IPS-18a (cell line): ENCODE measurements at regions not wholly inside any gene's neighbourhood (a gene's known extent, or its start where the extent isn't known, plus 50 kb on each side); places are given as distances from the start of the nearest gene placed in this dataset.
"Not testable (repeated sequence)": the region's sequence is repeated elsewhere in the genome, so short reads cannot be mapped to it uniquely, and the experiment has no call there.

Experiments
- H3K27ac ChIP-seq: one replicate; pipeline ENCODE4 v1.5.1; 2013; ENCODE audit warnings: low read length
- H3K27me3 ChIP-seq: one replicate; pipeline ENCODE4 v1.6.1; 2013; ENCODE audit warnings: mild to moderate bottlenecking, low read length; ENCODE audit not compliant: control insufficient read depth, insufficient read depth
- H3K36me3 ChIP-seq: one replicate; pipeline ENCODE4 v1.6.1; 2013; ENCODE audit warnings: low read depth, low read length; ENCODE audit not compliant: control insufficient read depth
- H3K4me1 ChIP-seq: one replicate; pipeline ENCODE4 v1.6.1; 2013; ENCODE audit warnings: low read depth, low read length; ENCODE audit not compliant: control insufficient read depth
- H3K4me3 ChIP-seq: one replicate; pipeline ENCODE4 v1.5.1; 2013; ENCODE audit warnings: low read length
- H3K9ac ChIP-seq: one replicate; pipeline ENCODE4 v1.6.1; 2013; ENCODE audit warnings: mild to moderate bottlenecking, low read length, moderate library complexity
- H3K9me3 ChIP-seq: one replicate; pipeline ENCODE4 v1.6.1; 2013; ENCODE audit warnings: low read depth, low read length; ENCODE audit not compliant: control insufficient read depth

DNA sequence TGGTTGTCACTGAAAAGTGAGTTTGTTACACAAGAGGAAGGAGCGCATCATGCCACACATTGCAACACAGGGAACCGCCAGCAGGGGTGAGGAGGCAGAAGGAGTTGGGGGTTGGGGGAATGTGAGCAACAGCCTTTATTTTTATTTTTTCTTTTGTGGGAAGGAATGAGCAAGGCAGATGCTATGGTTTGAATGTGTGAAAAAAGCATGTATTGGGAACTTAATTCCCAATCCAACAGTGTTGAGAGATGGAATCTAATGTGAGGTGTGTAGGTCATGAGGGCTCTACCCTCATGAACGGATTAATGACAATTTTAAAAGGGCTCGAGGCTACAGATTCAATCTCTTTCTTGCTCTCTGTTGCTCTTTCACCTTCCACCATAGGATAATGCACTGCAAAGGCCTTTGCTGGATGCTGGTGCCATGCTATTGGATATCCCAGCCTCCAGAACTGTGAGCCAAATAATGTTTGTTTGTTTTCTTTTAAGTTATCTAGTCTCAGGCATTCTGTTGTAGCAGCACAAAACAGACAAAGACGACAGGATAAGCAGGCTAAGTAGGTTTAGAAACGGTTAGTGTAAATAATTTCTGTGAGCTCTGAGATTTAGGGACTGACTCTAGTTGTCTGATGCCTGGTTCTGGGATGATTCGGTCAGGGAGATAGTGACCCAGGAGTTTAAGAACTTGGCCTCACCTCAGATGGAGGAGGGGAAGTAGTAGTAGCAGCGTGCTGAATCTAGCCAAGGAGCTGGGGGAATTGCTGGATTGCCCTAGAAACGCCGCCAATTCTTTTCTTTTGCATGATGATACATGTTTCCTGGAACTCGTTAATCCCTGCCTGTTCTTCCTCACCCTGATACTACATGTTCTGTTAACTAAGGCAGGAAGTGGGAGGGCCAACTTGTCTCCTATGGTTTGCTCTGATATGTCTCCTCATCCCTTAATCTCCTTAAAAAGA is 156.6 kb upstream of the CTSO start:
- Histone ChIP-seq H3K9ac (no peak overlapping the region), H3K36me3 (no peaks in the 10 kb centered on the region), H3K27me3 (no peaks in the 10 kb centered on the region), H3K27ac (no peak overlapping the region), H3K9me3 (no peaks in the 10 kb centered on the region), H3K4me1 (peaks cover 31% of the 10 kb centered on the region), H3K4me3 (no peak overlapping the region)

GRCh38 chr4:156109087-156109486 is 155.4 kb upstream of the CTSO start:
- H3K27ac ChIP-seq, H3K4me3 ChIP-seq, H3K9ac ChIP-seq, H3K27me3 ChIP-seq, H3K9me3 ChIP-seq, H3K36me3 ChIP-seq: not testable (repeated sequence)
- peaks cover 31% of the 10 kb centered on the region for H3K4me1 ChIP-seq

- H3K9ac ChIP-seq, result no peak overlapping the region
- no peaks in the 10 kb centered on the region for H3K4me1 ChIP-seq
- no peaks in the 10 kb centered on the region for H3K36me3 ChIP-seq
- no peak overlapping the region for H3K27ac ChIP-seq
- no peak overlapping the region for H3K4me3 ChIP-seq
- H3K27me3 ChIP-seq, result no peaks in the 10 kb centered on the region
- no peaks in the 10 kb centered on the region for H3K9me3 ChIP-seq
Measured at GRCh38 chr4:156103311-156103710, 149.6 kb upstream of the CTSO start.

- no peaks in the 10 kb centered on the region for H3K9me3 ChIP-seq
- H3K4me1 ChIP-seq, result no peaks in the 10 kb centered on the region
- no peaks in the 10 kb centered on the region for H3K36me3 ChIP-seq
- H3K27ac ChIP-seq, result no peak overlapping the region
- no peaks in the 10 kb centered on the region for H3K27me3 ChIP-seq
- no peak overlapping the region for H3K9ac ChIP-seq
- no peak overlapping the region for H3K4me3 ChIP-seq
Measured at GRCh38 chr4:156102411-156102810, 148.7 kb upstream of the CTSO start.

- Histone ChIP-seq H3K36me3 (no peaks in the 10 kb centered on the region), H3K9ac (no peak overlapping the region), H3K9me3 (no peaks in the 10 kb centered on the region), H3K27me3 (no peaks in the 10 kb centered on the region), H3K4me3 (no peak overlapping the region), H3K4me1 (no peaks in the 10 kb centered on the region), H3K27ac (no peak overlapping the region)
Measured at GRCh38 chr4:156101571-156101970, 147.9 kb upstream of the CTSO start.

DNA sequence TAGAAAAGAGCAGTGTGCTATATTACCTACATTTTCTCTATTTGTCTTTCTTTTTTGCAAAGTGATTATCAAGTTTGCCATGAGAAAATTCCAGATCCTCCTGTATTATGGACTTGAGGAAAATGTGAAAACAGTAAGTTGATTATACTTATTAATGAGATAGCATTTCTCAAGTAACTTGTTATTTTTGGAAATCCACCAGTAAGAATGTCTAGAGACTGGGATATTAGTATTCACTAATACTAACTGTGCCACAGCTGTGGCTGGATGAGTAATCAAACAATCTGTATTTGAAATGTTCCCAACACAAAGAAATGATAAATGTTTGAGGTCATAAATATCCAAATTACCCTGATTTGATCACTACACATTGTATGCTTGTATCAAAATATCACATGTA is 147.0 kb upstream of the CTSO start:
- Histone ChIP-seq H3K4me1 (no peaks in the 10 kb centered on the region), H3K27ac (no peak overlapping the region), H3K9me3 (no peaks in the 10 kb centered on the region), H3K9ac (no peak overlapping the region), H3K27me3 (no peaks in the 10 kb centered on the region), H3K36me3 (no peaks in the 10 kb centered on the region), H3K4me3 (no peak overlapping the region)

DNA sequence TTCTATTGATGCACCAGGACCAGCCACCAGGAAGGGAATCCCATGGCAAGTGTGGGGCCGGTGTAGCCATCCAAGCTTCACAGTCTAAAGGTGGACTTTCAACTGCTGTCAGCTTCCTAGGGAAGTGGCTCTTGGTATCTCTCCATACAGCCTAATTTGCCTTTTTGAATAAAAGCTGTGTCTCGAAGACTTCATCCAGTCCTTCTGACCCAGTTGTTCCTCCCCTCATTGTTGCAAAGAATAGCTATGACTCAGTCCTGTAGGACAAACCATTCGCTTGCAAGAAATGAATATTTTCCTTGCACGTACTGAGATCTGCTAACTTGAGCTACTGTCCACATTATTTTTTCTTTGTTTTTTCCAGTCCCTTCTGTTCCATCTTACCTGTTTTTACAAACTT is 145.1 kb upstream of the CTSO start:
- Histone ChIP-seq H3K4me3 (no peak overlapping the region), H3K27me3 (no peaks in the 10 kb centered on the region), H3K27ac (no peak overlapping the region), H3K9me3 (no peaks in the 10 kb centered on the region), H3K9ac (no peak overlapping the region), H3K4me1 (no peaks in the 10 kb centered on the region), H3K36me3 (no peaks in the 10 kb centered on the region)

- H3K4me1 ChIP-seq, result no peaks in the 10 kb centered on the region
- no peaks in the 10 kb centered on the region for H3K36me3 ChIP-seq
- no peak overlapping the region for H3K9ac ChIP-seq
- no peak overlapping the region for H3K27ac ChIP-seq
- H3K27me3 ChIP-seq, result no peaks in the 10 kb centered on the region
- H3K9me3 ChIP-seq, result no peaks in the 10 kb centered on the region
- H3K4me3 ChIP-seq, result no peak overlapping the region
Measured at GRCh38 chr4:156085100-156085499, 131.4 kb upstream of the CTSO start.

DNA sequence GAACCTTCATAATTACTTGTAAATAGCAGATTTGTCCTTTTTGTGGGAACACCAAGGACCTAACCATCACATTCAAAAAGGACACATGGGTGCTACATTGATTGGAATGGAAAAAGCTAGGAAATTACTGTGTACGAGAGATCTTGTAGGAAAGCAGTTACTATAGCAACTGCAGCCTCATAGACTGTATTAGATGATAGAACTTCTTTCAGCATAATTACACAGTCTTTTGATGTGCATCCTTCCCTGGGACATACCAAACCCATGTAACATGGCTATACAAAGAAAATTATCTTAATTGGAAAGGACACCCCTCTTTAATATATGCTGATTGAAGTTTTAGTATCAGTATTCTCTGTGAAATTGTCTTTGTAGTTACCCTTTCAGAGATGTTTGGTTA is 130.7 kb upstream of the CTSO start:
- H3K9ac ChIP-seq, result no peak overlapping the region
- H3K4me3 ChIP-seq, result no peak overlapping the region
- H3K36me3 ChIP-seq, result no peaks in the 10 kb centered on the region
- H3K27ac ChIP-seq, result no peak overlapping the region
- no peaks in the 10 kb centered on the region for H3K4me1 ChIP-seq
- no peaks in the 10 kb centered on the region for H3K27me3 ChIP-seq
- H3K9me3 ChIP-seq, result no peaks in the 10 kb centered on the region

DNA sequence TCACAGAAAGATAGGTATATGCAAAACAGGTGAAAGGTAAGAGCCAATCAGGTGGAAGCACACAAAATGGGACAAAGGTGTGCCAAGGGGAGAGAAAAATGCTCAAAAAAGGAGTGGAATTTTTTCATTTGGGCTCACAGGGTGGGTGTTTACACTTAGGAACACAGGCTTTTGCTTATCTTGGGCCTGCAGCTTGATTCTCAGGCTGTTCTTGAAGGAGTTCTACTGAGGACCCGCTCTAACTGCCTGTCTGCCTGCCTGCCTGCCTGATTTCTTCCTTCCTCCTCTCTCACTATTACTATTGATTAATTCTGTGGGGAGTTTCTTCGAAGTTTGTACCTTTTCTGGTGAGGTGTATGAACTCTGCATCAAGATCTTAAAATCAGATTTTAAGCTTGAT is 120.3 kb upstream of the CTSO start:
- Histone ChIP-seq H3K36me3 (no peaks in the 10 kb centered on the region), H3K4me3 (no peak overlapping the region), H3K9ac (no peak overlapping the region), H3K27me3 (no peaks in the 10 kb centered on the region), H3K9me3 (peaks cover 18% of the 10 kb centered on the region), H3K4me1 (no peaks in the 10 kb centered on the region), H3K27ac (no peak overlapping the region)

- Histone ChIP-seq H3K9ac (no peak overlapping the region), H3K4me1 (no peaks in the 10 kb centered on the region), H3K27me3 (no peaks in the 10 kb centered on the region)
Measured at GRCh38 chr4:156060661-156061060, 107.0 kb upstream of the CTSO start.

GRCh38 chr4:156053174-156053573 is 99.5 kb upstream of the CTSO start:
- Histone ChIP-seq H3K27ac (no peak overlapping the region), H3K27me3 (no peaks in the 10 kb centered on the region), H3K4me3 (no peak overlapping the region), H3K9ac (no peak overlapping the region), H3K36me3 (no peaks in the 10 kb centered on the region), H3K4me1 (no peaks in the 10 kb centered on the region), H3K9me3 (no peaks in the 10 kb centered on the region)

More at GRCh38 chr4:156060661-156061060, 107.0 kb upstream of the CTSO start:
- no peaks in the 10 kb centered on the region for H3K9me3 ChIP-seq
- no peak overlapping the region for H3K27ac ChIP-seq
- no peak overlapping the region for H3K4me3 ChIP-seq
- H3K36me3 ChIP-seq, result no peaks in the 10 kb centered on the region
